Stomach (tissue), 4 donors: ENCODE measurements at regions not wholly inside any gene's neighbourhood (a gene's known extent, or its start where the extent isn't known, plus 50 kb on each side); places are given as distances from the start of the nearest gene placed in this dataset.

Experiments
- POLR2A ChIP-seq, 4 donors: fragments of 450-650 bp; IDR thresholded peaks; one replicate each; pipeline ENCODE4 v1.6.1; 2016; ENCODE audit warnings: antibody characterized with exemption in 4 of 4, control low read depth in 2 of 4, mild to moderate bottlenecking in 1 of 4, moderate library complexity in 1 of 4
- TF ChIP-seq, protein P1 (sequence below), 7 experiments: fragments of 450-650 bp in 4 of 7; fragments of 200-600 bp in 3 of 7; sonication (generic) in 3 of 7; IDR thresholded peaks; one replicate each; pipeline ENCODE4 v1.5.1; 2016 to 2019; ENCODE audit warnings: antibody characterized with exemption in 7 of 7, control low read depth in 2 of 7, mild to moderate bottlenecking in 1 of 7

DNA sequence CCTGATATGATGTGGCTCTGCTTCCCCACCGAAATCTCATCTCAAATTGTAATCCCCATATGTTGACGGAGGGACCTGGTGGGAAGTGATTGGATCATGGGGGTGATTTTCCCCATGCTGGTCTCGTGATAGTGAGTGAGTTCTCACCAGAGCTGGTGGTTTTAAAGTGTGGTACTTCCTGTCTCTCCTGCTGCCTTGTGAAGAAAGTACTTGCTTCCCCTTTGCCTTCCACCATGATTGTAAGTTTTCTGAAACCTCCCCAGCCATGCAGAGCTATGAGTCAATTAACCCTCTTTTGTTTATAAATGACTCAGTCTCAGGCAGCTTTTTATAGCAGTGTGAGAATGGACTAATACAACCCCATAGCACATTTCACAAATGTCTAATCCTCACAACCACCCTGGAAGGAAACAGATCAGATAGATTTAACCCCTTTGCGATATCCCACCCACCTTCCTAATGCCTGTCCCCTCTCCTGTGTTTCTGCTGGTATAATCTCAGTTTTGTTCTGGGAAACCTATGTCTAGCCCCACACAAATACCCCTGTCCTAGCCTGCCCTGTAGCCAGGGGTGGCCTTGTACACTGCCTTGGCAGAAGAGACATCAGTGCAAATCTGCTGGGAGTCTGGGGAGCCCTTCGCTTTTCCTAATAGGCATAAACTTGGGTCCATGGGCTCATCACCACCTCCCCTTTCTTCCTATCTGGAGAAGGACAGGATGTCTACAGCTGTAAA is 157.0 kb upstream of the RAI14 start:
- TF ChIP-seq, protein P1, sequence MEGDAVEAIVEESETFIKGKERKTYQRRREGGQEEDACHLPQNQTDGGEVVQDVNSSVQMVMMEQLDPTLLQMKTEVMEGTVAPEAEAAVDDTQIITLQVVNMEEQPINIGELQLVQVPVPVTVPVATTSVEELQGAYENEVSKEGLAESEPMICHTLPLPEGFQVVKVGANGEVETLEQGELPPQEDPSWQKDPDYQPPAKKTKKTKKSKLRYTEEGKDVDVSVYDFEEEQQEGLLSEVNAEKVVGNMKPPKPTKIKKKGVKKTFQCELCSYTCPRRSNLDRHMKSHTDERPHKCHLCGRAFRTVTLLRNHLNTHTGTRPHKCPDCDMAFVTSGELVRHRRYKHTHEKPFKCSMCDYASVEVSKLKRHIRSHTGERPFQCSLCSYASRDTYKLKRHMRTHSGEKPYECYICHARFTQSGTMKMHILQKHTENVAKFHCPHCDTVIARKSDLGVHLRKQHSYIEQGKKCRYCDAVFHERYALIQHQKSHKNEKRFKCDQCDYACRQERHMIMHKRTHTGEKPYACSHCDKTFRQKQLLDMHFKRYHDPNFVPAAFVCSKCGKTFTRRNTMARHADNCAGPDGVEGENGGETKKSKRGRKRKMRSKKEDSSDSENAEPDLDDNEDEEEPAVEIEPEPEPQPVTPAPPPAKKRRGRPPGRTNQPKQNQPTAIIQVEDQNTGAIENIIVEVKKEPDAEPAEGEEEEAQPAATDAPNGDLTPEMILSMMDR (IDR thresholded peaks at IDR 0.05), result no peak
- TF ChIP-seq POLR2A (IDR thresholded peaks at IDR 0.05), result no peak
